ENCODE measurements at regions not wholly inside any gene's neighbourhood (a gene's known extent, or its start where the extent isn't known, plus 50 kb on each side); places are given as distances from the start of the nearest gene placed in this dataset.

DNA sequence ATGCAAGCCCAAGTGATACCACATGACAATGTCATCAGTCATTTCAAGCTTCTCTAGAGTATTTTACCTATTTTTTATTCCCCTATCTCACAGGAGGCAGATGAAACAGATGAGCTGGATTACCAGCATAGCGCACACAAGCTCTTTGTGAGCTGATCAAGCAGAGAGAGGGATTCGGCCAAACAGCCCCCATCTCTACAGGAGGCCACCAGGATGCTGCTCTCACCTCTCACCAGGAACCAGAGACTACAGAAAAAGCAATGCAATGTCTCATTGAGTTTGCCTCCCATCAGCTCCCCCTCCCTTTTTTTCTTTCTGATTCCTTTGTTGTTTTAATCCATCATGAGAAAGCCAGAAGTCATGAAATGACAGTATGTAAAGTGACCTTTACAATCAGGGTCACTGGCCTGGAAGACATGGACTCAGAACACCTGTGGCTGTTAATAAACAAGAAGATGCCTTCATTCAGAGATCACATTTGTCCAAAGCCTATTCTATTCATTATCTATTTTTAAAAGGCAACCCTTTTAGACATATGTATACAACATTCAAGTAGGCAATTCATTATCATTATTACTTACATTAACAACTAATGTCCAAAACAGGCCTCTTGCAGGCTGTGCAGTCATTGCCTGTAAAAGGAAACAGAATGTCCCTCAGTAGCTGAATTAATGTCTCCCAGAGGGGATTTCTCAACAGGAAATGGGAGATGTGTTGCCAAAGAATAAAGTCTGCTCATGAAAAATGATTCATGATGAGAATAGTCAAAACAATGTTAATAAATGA lies 656.6 kb downstream of the TBC1D4 start:
- TF ChIP-seq TAF1 (CRISPR knock-in tag; IDR thresholded peaks at IDR 0.05) (no peak), FOXO4 (CRISPR knock-in tag; conservative IDR thresholded peaks at IDR 0.05) (no peak), ZSCAN30 (CRISPR knock-in tag; IDR thresholded peaks at IDR 0.05) (no peak), ZNF629 (CRISPR knock-in tag; conservative IDR thresholded peaks at IDR 0.05) (no peak), CTCF (CRISPR knock-in tag; IDR thresholded peaks at IDR 0.05) (no peak)
